K562 (cell line): ENCODE measurements at regions not wholly inside any gene's neighbourhood (a gene's known extent, or its start where the extent isn't known, plus 50 kb on each side); places are given as distances from the start of the nearest gene placed in this dataset.

Source experiments
- BCL6 ChIP-seq: fragments of 250-450 bp; sonication (Bioruptor Pico); IDR thresholded peaks from 2 replicates; pipeline ENCODE4 v1.4.0; 2020
- FOXK1 ChIP-seq: sonication (generic); formaldehyde crosslinking; IDR thresholded peaks from 2 replicates; pipeline ENCODE4 v1.8.0; 2022; ENCODE audit warnings: missing genetic modification reagents, mild to moderate bottlenecking, borderline replicate concordance
- MTA3 ChIP-seq: fragments of 450-650 bp; formaldehyde crosslinking; IDR thresholded peaks from 2 replicates; pipeline ENCODE4 v1.6.1; 2017; ENCODE audit warnings: mild to moderate bottlenecking, borderline replicate concordance
- SMC3 ChIP-seq: conservative IDR thresholded peaks from 2 replicates; pipeline ENCODE4 v1.6.1; 2011; ENCODE audit warnings: low read depth, low read length, improper control_type of control experiment; ENCODE audit not compliant: insufficient read depth
- SP2 ChIP-seq: IDR thresholded peaks from 2 replicates; pipeline ENCODE4 v1.6.1; 2011; ENCODE audit warnings: mild to moderate bottlenecking, low read depth, low read length, moderate library complexity; ENCODE audit not compliant: poor library complexity, severe bottlenecking; ENCODE audit errors: extremely low read depth
- TF ChIP-seq, protein P1 (sequence below), 3 experiments: IDR thresholded peaks in 2 of 3; conservative IDR thresholded peaks in 1 of 3; 2 replicates each; pipeline ENCODE4 v1.5.1; 2011 to 2012; ENCODE audit warnings: low read length in 3 of 3, mild to moderate bottlenecking in 3 of 3, control low read depth in 2 of 3, improper control_type of control experiment in 1 of 3, inconsistent platforms in 1 of 3, low read depth in 1 of 3, mixed read lengths in 1 of 3, moderate library complexity in 1 of 3; ENCODE audit not compliant: insufficient read depth in 2 of 3
- TF ChIP-seq, protein P2 (sequence below): fragments of 250-450 bp; sonication (Bioruptor Pico); IDR thresholded peaks from 2 replicates; pipeline ENCODE4 v1.8.0; 2022; ENCODE audit warnings: moderate library complexity, mild to moderate bottlenecking, inconsistent platforms
- TF ChIP-seq, protein P3 (sequence below): fragments of 450-650 bp; IDR thresholded peaks from 2 replicates; pipeline ENCODE4 v1.6.1; 2016; ENCODE audit warnings: antibody characterized with exemption
- TF ChIP-seq, protein P4 (sequence below): fragments of 150-350 bp; IDR thresholded peaks from 2 replicates; pipeline ENCODE4 v1.6.1; 2014; ENCODE audit warnings: low read depth, mild to moderate bottlenecking, low read length, borderline replicate concordance
- TF ChIP-seq, protein P5 (sequence below): fragments of 250-450 bp; sonication (Bioruptor Pico); IDR thresholded peaks from 2 replicates; pipeline ENCODE4 v1.4.0; 2020; ENCODE audit warnings: mild to moderate bottlenecking, moderate library complexity

DNA sequence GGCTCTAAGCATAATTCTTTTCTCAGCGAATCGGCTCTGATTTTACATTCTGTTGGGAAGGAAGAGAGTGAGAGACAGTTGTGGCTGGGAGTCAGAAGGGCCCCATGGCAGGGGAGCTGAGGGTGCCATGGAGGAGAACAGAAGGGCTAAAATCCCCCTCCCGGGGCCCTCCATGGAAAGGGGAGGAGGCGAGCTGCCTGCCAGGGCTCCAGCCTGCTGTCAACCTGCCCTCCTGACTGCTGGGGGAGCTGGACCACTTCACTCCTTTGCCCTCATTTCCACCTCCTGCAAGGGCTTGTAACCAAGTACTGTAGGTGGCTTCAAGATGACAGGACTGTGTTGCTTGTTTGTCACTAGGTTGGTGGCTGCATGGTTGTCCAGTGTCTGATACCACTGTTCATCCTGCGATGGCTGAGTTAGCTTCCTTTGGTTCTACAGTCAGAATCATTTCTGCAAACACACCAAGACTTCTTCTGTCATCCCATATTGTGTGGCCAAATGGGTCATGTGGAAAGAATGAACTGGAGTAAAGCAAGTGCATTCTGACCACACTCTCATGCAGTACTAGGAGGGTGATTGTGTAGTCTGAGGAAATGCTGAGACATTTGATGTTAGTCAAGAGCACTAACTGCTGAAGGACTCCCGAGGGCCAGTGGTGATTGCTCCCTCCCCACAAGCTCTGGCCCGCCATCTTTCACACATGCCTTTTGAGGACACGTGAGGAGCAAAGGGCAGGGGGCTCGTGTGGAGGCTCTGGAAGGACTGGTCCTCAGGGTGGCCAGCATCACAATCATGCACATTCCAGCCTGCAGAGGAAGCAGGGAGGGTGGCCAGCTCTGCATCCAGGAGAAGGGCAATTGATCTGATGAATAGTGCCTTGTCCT, 307.2 kb downstream of the GADD45G start:
- TF ChIP-seq, protein P1, sequence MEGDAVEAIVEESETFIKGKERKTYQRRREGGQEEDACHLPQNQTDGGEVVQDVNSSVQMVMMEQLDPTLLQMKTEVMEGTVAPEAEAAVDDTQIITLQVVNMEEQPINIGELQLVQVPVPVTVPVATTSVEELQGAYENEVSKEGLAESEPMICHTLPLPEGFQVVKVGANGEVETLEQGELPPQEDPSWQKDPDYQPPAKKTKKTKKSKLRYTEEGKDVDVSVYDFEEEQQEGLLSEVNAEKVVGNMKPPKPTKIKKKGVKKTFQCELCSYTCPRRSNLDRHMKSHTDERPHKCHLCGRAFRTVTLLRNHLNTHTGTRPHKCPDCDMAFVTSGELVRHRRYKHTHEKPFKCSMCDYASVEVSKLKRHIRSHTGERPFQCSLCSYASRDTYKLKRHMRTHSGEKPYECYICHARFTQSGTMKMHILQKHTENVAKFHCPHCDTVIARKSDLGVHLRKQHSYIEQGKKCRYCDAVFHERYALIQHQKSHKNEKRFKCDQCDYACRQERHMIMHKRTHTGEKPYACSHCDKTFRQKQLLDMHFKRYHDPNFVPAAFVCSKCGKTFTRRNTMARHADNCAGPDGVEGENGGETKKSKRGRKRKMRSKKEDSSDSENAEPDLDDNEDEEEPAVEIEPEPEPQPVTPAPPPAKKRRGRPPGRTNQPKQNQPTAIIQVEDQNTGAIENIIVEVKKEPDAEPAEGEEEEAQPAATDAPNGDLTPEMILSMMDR (IDR thresholded peaks at IDR 0.05 in 2 of 3, conservative IDR thresholded peaks at IDR 0.05 in 1 of 3; ENCODE audit: insufficient read depth in 2 of 3, low read depth in 1 of 3, low read length in 3 of 3) = no peak
- TF ChIP-seq, protein P2, sequence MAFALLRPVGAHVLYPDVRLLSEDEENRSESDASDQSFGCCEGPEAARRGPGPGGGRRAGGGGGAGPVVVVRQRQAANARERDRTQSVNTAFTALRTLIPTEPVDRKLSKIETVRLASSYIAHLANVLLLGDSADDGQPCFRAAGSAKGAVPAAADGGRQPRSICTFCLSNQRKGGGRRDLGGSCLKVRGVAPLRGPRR = no peak
- TF ChIP-seq FOXK1 (CRISPR knock-in tag) (no peak), MTA3 (no peak), SMC3 (no peak), SP2 (no peak), BCL6 (CRISPR knock-in tag) (no peak)
- TF ChIP-seq, protein P3, sequence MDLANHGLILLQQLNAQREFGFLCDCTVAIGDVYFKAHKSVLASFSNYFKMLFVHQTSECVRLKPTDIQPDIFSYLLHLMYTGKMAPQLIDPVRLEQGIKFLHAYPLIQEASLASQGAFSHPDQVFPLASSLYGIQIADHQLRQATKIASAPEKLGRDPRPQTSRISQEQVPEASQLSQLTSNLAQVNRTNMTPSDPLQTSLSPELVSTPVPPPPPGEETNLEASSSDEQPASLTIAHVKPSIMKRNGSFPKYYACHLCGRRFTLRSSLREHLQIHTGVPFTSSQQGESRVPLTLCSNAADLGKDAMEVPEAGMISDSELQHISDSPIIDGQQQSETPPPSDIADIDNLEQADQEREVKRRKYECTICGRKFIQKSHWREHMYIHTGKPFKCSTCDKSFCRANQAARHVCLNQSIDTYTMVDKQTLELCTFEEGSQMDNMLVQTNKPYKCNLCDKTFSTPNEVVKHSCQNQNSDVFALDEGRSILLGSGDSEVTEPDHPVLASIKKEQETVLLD = no peak
- TF ChIP-seq, protein P4, sequence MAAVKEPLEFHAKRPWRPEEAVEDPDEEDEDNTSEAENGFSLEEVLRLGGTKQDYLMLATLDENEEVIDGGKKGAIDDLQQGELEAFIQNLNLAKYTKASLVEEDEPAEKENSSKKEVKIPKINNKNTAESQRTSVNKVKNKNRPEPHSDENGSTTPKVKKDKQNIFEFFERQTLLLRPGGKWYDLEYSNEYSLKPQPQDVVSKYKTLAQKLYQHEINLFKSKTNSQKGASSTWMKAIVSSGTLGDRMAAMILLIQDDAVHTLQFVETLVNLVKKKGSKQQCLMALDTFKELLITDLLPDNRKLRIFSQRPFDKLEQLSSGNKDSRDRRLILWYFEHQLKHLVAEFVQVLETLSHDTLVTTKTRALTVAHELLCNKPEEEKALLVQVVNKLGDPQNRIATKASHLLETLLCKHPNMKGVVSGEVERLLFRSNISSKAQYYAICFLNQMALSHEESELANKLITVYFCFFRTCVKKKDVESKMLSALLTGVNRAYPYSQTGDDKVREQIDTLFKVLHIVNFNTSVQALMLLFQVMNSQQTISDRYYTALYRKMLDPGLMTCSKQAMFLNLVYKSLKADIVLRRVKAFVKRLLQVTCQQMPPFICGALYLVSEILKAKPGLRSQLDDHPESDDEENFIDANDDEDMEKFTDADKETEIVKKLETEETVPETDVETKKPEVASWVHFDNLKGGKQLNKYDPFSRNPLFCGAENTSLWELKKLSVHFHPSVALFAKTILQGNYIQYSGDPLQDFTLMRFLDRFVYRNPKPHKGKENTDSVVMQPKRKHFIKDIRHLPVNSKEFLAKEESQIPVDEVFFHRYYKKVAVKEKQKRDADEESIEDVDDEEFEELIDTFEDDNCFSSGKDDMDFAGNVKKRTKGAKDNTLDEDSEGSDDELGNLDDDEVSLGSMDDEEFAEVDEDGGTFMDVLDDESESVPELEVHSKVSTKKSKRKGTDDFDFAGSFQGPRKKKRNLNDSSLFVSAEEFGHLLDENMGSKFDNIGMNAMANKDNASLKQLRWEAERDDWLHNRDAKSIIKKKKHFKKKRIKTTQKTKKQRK = no peak
- TF ChIP-seq, protein P5, sequence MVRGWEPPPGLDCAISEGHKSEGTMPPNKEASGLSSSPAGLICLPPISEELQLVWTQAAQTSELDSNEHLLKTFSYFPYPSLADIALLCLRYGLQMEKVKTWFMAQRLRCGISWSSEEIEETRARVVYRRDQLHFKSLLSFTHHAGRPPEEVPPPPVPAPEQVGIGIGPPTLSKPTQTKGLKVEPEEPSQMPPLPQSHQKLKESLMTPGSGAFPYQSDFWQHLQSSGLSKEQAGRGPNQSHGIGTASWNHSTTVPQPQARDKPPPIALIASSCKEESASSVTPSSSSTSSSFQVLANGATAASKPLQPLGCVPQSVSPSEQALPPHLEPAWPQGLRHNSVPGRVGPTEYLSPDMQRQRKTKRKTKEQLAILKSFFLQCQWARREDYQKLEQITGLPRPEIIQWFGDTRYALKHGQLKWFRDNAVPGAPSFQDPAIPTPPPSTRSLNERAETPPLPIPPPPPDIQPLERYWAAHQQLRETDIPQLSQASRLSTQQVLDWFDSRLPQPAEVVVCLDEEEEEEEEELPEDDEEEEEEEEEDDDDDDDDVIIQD (CRISPR knock-in tag) = no peak
